Hepatocyte (in vitro differentiated cells): ENCODE measurements at regions not wholly inside any gene's neighbourhood (a gene's known extent, or its start where the extent isn't known, plus 50 kb on each side); places are given as distances from the start of the nearest gene placed in this dataset.

ENCODE experiments used
- EZH2phosphoT487 ChIP-seq: fragments of 200-600 bp; sonication (generic); IDR thresholded peaks from one replicate; pipeline ENCODE4 v1.6.1; 2018; ENCODE audit warnings: antibody characterized with exemption, mild to moderate bottlenecking, low read depth, moderate library complexity; ENCODE audit not compliant: unreplicated experiment, severe bottlenecking
- TF ChIP-seq, protein P1 (sequence below): fragments of 200-600 bp; sonication (generic); IDR thresholded peaks from 2 replicates; pipeline ENCODE4 v1.5.1; 2016; ENCODE audit warnings: antibody characterized with exemption, mild to moderate bottlenecking; ENCODE audit not compliant: poor library complexity

DNA sequence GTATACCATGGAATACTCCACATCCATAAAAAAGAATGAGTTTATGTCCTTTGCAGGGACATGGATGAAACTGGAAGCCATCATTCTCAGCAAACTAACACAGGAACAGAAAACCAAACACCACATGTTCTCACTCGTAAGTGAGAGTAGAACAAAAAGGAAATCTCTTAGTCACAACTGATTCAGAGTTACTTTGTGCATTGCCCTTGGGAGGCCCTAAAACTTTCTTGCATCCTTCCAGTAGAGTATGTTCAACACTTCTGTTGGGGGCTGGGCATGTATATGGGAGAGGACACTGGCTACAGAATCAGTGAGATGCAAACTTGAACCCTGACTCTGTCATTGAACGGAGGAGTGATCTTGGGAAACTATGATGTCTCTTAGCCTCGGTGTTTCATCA, 147.4 kb upstream of the IRX5 start:
- TF ChIP-seq, protein P1, sequence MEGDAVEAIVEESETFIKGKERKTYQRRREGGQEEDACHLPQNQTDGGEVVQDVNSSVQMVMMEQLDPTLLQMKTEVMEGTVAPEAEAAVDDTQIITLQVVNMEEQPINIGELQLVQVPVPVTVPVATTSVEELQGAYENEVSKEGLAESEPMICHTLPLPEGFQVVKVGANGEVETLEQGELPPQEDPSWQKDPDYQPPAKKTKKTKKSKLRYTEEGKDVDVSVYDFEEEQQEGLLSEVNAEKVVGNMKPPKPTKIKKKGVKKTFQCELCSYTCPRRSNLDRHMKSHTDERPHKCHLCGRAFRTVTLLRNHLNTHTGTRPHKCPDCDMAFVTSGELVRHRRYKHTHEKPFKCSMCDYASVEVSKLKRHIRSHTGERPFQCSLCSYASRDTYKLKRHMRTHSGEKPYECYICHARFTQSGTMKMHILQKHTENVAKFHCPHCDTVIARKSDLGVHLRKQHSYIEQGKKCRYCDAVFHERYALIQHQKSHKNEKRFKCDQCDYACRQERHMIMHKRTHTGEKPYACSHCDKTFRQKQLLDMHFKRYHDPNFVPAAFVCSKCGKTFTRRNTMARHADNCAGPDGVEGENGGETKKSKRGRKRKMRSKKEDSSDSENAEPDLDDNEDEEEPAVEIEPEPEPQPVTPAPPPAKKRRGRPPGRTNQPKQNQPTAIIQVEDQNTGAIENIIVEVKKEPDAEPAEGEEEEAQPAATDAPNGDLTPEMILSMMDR: no peak
- TF ChIP-seq EZH2phosphoT487: no peak
